BLaER1 (cell line): ENCODE measurements at regions not wholly inside any gene's neighbourhood (a gene's known extent, or its start where the extent isn't known, plus 50 kb on each side); places are given as distances from the start of the nearest gene placed in this dataset.

Source experiments
- H3K27ac ChIP-seq: shearing (Covaris generic); formaldehyde crosslinking; 2 replicates; pipeline ENCODE4 v1.8.1; 2022
- H3K27me3 ChIP-seq: shearing (Covaris generic); formaldehyde crosslinking; 2 replicates; pipeline ENCODE4 v1.8.1; 2022
- H3K36me3 ChIP-seq: shearing (Covaris generic); formaldehyde crosslinking; 2 replicates; pipeline ENCODE4 v1.8.1; 2022
- H3K4me1 ChIP-seq: shearing (Covaris generic); formaldehyde crosslinking; 2 replicates; pipeline ENCODE4 v1.8.1; 2022
- H3K4me2 ChIP-seq: shearing (Covaris generic); formaldehyde crosslinking; 2 replicates; pipeline ENCODE4 v1.8.1; 2022
- H3K4me3 ChIP-seq: shearing (Covaris generic); formaldehyde crosslinking; 2 replicates; pipeline ENCODE4 v1.8.1; 2022
- H3K9ac ChIP-seq: shearing (Covaris generic); formaldehyde crosslinking; 2 replicates; pipeline ENCODE4 v1.8.1; 2022
- H3K9me3 ChIP-seq: shearing (Covaris generic); formaldehyde crosslinking; 2 replicates; pipeline ENCODE4 v1.8.1; 2022
- H4K20me1 ChIP-seq: shearing (Covaris generic); formaldehyde crosslinking; 2 replicates; pipeline ENCODE4 v1.8.1; 2022
- Cebpa-rat ChIP-seq: shearing (Covaris generic); IDR thresholded peaks from 2 replicates; pipeline ENCODE4 v1.8.1; 2022

DNA sequence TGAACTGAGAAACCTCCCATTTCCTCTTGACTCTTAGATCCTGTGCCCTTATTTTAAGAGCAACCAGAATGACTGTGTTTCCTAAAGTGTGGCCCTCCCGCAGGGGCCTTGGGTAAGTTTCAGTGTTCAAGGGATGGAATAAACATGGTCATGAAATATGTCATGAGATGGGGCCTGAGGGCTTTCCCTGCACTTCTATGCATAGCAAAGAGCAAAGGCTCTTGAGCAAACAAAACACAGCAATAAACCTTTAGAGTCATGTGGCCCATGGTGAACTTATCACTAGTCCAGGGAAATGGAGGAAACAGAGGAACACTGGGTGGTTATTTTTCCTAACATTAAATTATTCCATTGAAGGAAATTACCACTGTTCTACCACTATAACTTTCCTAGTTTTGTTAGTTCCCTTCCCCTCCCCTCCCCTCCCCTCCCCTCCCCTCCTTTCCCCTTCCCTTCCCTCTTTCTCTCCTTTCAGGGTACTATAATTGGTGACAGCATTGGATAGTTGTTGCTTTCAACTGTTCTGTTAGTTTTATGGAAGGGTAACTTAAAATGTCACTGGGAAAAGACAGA, 72.4 kb downstream of the CTSL start:
- no peaks in the 10 kb centered on the region for H3K36me3 ChIP-seq
- H3K9ac ChIP-seq, result no peak overlapping the region
- H3K4me3 ChIP-seq, result no peak overlapping the region
- no peaks in the 10 kb centered on the region for H3K27me3 ChIP-seq
- H4K20me1 ChIP-seq, result no peaks in the 10 kb centered on the region
- TF ChIP-seq Cebpa-rat, result no peak
- no peak overlapping the region for H3K4me2 ChIP-seq
- peaks cover 9% of the 10 kb centered on the region for H3K4me1 ChIP-seq
- H3K9me3 ChIP-seq, result no peaks in the 10 kb centered on the region
- H3K27ac ChIP-seq, result no peak overlapping the region

DNA sequence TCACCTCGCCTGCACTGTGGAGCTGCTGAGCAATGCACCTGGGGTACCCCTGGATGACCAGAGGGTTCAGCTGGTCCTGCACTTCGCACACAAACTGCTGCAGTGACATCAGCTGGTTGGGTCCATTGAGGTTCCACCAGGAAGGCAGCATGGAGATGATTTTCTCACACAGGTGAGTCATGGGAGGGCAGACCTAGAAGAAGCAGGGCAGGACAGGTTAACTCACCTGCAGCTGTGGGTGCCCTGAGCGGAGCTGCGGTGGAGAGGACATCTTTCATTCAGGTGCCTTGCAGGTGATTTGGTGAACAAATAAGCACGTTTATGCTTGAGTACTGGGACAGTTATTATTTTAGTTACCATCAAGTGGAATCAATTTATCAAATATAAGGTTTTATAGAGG, 73.6 kb downstream of the CTSL start:
- TF ChIP-seq Cebpa-rat, result no peak
- H3K36me3 ChIP-seq, result no peaks in the 10 kb centered on the region
- no peak overlapping the region for H3K27ac ChIP-seq

GRCh38 chr9:87800456-87800855, 74.5 kb downstream of the CTSL start:
- Histone ChIP-seq H4K20me1 (no peaks in the 10 kb centered on the region), H3K9ac (no peak overlapping the region), H3K4me2 (no peak overlapping the region), H3K27ac (no peak overlapping the region), H3K36me3 (no peaks in the 10 kb centered on the region), H3K4me1 (peaks cover 9% of the 10 kb centered on the region), H3K9me3 (no peaks in the 10 kb centered on the region), H3K27me3 (no peaks in the 10 kb centered on the region), H3K4me3 (no peak overlapping the region)
- TF ChIP-seq Cebpa-rat, result no peak

More for the DNA sequence above, 73.6 kb downstream of the CTSL start:
- Histone ChIP-seq H4K20me1 (no peaks in the 10 kb centered on the region), H3K9me3 (no peaks in the 10 kb centered on the region), H3K9ac (no peak overlapping the region), H3K4me3 (no peak overlapping the region), H3K4me2 (no peak overlapping the region), H3K4me1 (peaks cover 9% of the 10 kb centered on the region), H3K27me3 (no peaks in the 10 kb centered on the region)

GRCh38 chr9:87801013-87801412, 75.1 kb downstream of the CTSL start:
- no peak overlapping the region for H3K4me3 ChIP-seq
- H3K36me3 ChIP-seq, result no peaks in the 10 kb centered on the region
- peaks cover 7% of the 10 kb centered on the region for H3K4me1 ChIP-seq
- H3K4me2 ChIP-seq, result no peak overlapping the region
- H3K9ac ChIP-seq, result no peak overlapping the region
- no peaks in the 10 kb centered on the region for H4K20me1 ChIP-seq
- H3K27me3 ChIP-seq, result no peaks in the 10 kb centered on the region
- no peak overlapping the region for H3K27ac ChIP-seq
- no peaks in the 10 kb centered on the region for H3K9me3 ChIP-seq
- no peak for TF ChIP-seq Cebpa-rat

DNA sequence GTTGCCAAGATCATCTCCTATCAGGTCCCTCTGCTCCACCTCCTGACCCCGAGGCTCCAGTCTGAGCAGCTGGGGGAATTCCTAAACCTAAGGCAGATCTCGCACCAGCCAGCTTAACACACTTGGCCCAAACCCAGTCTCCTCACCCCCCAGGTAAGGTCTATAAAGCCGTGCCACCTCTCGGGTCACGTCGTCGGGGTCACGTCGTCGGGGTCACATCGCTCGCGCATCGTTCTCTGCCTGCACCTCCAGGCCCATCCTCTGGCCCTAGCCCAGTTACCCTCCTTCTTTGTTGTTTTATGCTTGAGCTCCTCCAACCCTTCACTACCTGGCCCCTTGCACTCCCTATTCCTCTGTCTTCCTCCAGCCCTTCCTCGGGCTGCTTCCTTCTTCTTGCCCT, 77.2 kb downstream of the CTSL start:
- no peak overlapping the region for H3K9ac ChIP-seq
- H3K9me3 ChIP-seq, result peaks cover 6% of the 10 kb centered on the region
- H3K4me3 ChIP-seq, result no peak overlapping the region
- no peaks in the 10 kb centered on the region for H3K4me1 ChIP-seq
- H4K20me1 ChIP-seq, result no peaks in the 10 kb centered on the region
- no peak for TF ChIP-seq Cebpa-rat
- H3K27ac ChIP-seq, result no peak overlapping the region
- H3K36me3 ChIP-seq, result no peaks in the 10 kb centered on the region
- no peak overlapping the region for H3K4me2 ChIP-seq
- no peaks in the 10 kb centered on the region for H3K27me3 ChIP-seq

- TF ChIP-seq Cebpa-rat, result no peak
- Histone ChIP-seq H3K36me3 (no peaks in the 10 kb centered on the region), H3K4me3 (no peak overlapping the region), H4K20me1 (no peaks in the 10 kb centered on the region), H3K27ac (no peak overlapping the region), H3K4me2 (no peak overlapping the region), H3K4me1 (no peaks in the 10 kb centered on the region), H3K27me3 (no peaks in the 10 kb centered on the region), H3K9ac (no peak overlapping the region), H3K9me3 (peaks cover 13% of the 10 kb centered on the region)
Observed at GRCh38 chr9:87803623-87804345, 77.9 kb downstream of the CTSL start.

GRCh38 chr9:87805259-87805658, 77.4 kb upstream of the SPATA31E1 start:
- Histone ChIP-seq H4K20me1 (no peaks in the 10 kb centered on the region), H3K27me3 (no peaks in the 10 kb centered on the region), H3K36me3 (no peaks in the 10 kb centered on the region), H3K9ac (no peak overlapping the region), H3K27ac (no peak overlapping the region), H3K4me3 (no peak overlapping the region), H3K4me1 (no peaks in the 10 kb centered on the region), H3K9me3 (peaks cover 27% of the 10 kb centered on the region), H3K4me2 (no peak overlapping the region)
- no peak for TF ChIP-seq Cebpa-rat

GRCh38 chr9:87810008-87810407, 72.7 kb upstream of the SPATA31E1 start:
- Histone ChIP-seq H3K27ac (no peak overlapping the region), H3K4me3 (no peak overlapping the region), H3K4me2 (no peak overlapping the region), H3K4me1 (peaks cover 10% of the 10 kb centered on the region), H4K20me1 (no peaks in the 10 kb centered on the region), H3K36me3 (no peaks in the 10 kb centered on the region), H3K27me3 (no peaks in the 10 kb centered on the region), H3K9ac (no peak overlapping the region), H3K9me3 (peaks cover 27% of the 10 kb centered on the region)
- TF ChIP-seq Cebpa-rat, result no peak

DNA sequence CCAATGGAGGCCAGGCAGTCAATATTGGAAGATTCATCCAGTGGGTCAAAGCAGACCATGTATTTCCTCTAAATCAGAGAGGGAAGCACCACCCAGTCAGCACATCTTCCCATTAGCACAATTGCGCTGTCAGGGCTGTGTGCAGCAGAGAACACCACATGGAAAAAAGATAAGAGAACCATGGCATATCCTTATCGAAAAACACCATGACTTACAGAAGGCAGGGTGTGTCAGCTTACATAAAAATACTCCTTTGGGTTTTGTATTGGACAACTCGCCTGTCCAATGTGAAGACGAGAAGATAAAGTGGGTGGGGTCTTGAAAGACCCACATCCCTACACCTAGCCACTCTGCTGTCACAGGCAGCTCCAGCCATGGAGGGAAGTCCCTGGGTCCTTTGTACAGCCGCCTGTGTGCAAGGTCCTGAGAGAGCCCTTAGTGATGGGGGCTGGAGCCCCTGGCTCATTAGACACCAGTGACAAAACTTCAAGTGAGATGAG, 71.9 kb upstream of the SPATA31E1 start:
- no peak for TF ChIP-seq Cebpa-rat
- H3K4me3 ChIP-seq, result no peak overlapping the region
- peaks cover 27% of the 10 kb centered on the region for H3K9me3 ChIP-seq
- H3K36me3 ChIP-seq, result no peaks in the 10 kb centered on the region
- peaks cover 10% of the 10 kb centered on the region for H3K4me1 ChIP-seq
- no peak overlapping the region for H3K27ac ChIP-seq
- H3K27me3 ChIP-seq, result no peaks in the 10 kb centered on the region
- H4K20me1 ChIP-seq, result no peaks in the 10 kb centered on the region
- H3K9ac ChIP-seq, result no peak overlapping the region
- no peak overlapping the region for H3K4me2 ChIP-seq

DNA sequence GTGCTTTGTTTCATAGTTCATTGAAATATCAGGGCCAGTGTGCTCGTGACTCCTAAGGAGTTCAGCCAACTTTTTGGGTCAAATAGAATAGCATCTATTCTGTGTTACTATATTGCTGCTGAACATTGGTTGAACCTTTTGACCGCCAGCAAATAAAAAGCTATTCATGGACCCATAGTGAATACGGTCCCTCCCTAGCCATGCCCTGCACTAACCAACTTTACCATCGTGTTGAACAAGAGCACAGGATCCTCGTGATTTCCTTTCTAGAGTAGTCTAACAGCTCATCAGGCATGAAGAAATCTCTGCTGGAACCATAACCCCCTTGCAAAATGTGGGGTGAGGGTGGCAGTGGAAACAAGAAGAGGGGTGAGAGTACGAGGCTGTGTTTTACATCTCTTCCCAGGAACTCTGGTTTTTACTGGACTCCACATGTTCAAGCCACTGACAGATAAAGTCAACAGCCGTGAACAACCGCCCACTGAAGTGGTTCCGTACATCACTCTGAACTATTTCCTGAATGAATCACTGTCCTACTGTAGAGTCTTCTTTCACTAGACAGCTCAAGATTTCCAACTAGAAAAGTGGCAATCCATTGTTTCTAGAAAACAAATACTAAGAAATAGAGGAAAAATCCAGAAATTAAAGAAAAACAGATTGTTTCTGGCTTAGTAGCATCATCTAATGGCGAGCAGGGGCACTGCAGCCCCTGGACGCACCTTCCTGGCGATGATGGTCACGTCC, 70.1 kb upstream of the SPATA31E1 start:
- no peak overlapping the region for H3K4me3 ChIP-seq
- no peak overlapping the region for H3K27ac ChIP-seq
- TF ChIP-seq Cebpa-rat, result no peak
- H3K36me3 ChIP-seq, result no peaks in the 10 kb centered on the region
- peak overlapping the region; percentile 33 for H3K4me2 ChIP-seq
- H3K27me3 ChIP-seq, result no peaks in the 10 kb centered on the region
- no peak overlapping the region for H3K9ac ChIP-seq
- peaks cover 26% of the 10 kb centered on the region for H3K9me3 ChIP-seq
- peaks cover 10% of the 10 kb centered on the region for H3K4me1 ChIP-seq
- H4K20me1 ChIP-seq, result no peaks in the 10 kb centered on the region
